GM12878 (cell line): ENCODE measurements at regions not wholly inside any gene's neighbourhood (a gene's known extent, or its start where the extent isn't known, plus 50 kb on each side); places are given as distances from the start of the nearest gene placed in this dataset.

Experiments used
- ATAC-seq: fragments of 200-7000 bp; cut with Tn5 transposase; 3 replicates; pipeline ENCODE4 v1.9.1; 2020; ENCODE audit warnings: mild to moderate bottlenecking, moderate library complexity
- BruUV-seq: library from RNA; stranded (reverse); fragments of 400-500 nt; replicated peaks from 2 replicates; lab custom pipeline; 2021; lab: Mats Ljungman, UMichigan
- CTCF ChIA-PET: fragments of 300-600 bp; sonication (Branson Sonifier 250); formaldehyde crosslinking; extraction: SDS; loops from one replicate; lab custom pipeline; 2021; ENCODE audit warnings: inconsistent platforms; lab: Yijun Ruan, JAX
- POLR2A ChIA-PET: fragments of 350-600 bp; formaldehyde crosslinking; extraction: SDS; loops from one replicate; lab custom pipeline; 2021; ENCODE audit warnings: inconsistent platforms; lab: Charles Lee
- RAD21 ChIA-PET: fragments of 300-600 bp; sonication (Branson Sonifier 250); formaldehyde crosslinking; loops from one replicate; lab custom pipeline; 2023; ENCODE audit warnings: antibody characterized with exemption; ENCODE audit not compliant: unreplicated experiment; lab: Charles Lee
- SMC1A ChIA-PET: fragments of 300-600 bp; sonication (Branson Sonifier 250); formaldehyde crosslinking; loops from one replicate; lab custom pipeline; 2023; ENCODE audit not compliant: unreplicated experiment, uncharacterized antibody; lab: Charles Lee
- DNase-seq: peaks from one replicate; pipeline ENCODE4 v3.0.0-alpha.2; 2011; ENCODE audit warnings: low read depth, low spot score
- FAIRE-seq: peaks from 3 replicates; lab custom pipeline; 2011; peaks lifted over from hg19 to GRCh38; lab: Jason Lieb, UNC
- H2AFZ ChIP-seq: 2 replicates; pipeline ENCODE4 v1.6.0; 2011; ENCODE audit warnings: low read depth, low read length, control low read depth; ENCODE audit not compliant: control insufficient read depth
- H3K27ac ChIP-seq: 2 replicates; pipeline ENCODE4 v1.5.1; 2011; ENCODE audit warnings: control low read depth; ENCODE audit not compliant: control insufficient read depth, insufficient read depth
- H3K27me3 ChIP-seq, 2 experiments: replicated peaks in 1 of 2; 2 replicates each; pipeline versions ENCODE4 v1.6.0 to v1.6.1; 2011; ENCODE audit warnings: low read length in 1 of 2; ENCODE audit not compliant: control insufficient read depth in 2 of 2, insufficient read depth in 2 of 2
- H3K36me3 ChIP-seq, 2 experiments: 2 replicates each; pipeline ENCODE4 v1.5.1; 2011; ENCODE audit warnings: low read length in 1 of 2; ENCODE audit not compliant: control insufficient read depth in 2 of 2, insufficient read depth in 2 of 2
- H3K4me1 ChIP-seq: 2 replicates; pipeline ENCODE4 v1.6.1; 2011; ENCODE audit warnings: mild to moderate bottlenecking, low read length, moderate library complexity, mixed read lengths; ENCODE audit not compliant: control insufficient read depth, insufficient read depth
- H3K4me2 ChIP-seq: 2 replicates; pipeline ENCODE4 v1.6.0; 2011; ENCODE audit warnings: control low read depth; ENCODE audit not compliant: control insufficient read depth, insufficient read depth
- H3K4me3 ChIP-seq: fragments of 200-600 bp; sonication (generic); 2 replicates; pipeline ENCODE4 v1.5.1; 2016
- H3K79me2 ChIP-seq: 2 replicates; pipeline ENCODE4 v1.6.0; 2011; ENCODE audit warnings: low read length; ENCODE audit not compliant: control insufficient read depth, insufficient read depth
- H3K9ac ChIP-seq: 2 replicates; pipeline ENCODE4 v1.8.0; 2011; ENCODE audit warnings: low read length, control low read depth, mixed read lengths; ENCODE audit not compliant: control insufficient read depth, insufficient read depth
- H3K9me3 ChIP-seq: replicated peaks from 3 replicates; pipeline ENCODE4 v1.5.1; 2011; ENCODE audit warnings: mild to moderate bottlenecking, low read length; ENCODE audit not compliant: control insufficient read depth, insufficient read depth
- H4K20me1 ChIP-seq: 2 replicates; pipeline ENCODE4 v1.6.0; 2011; ENCODE audit not compliant: control insufficient read depth, insufficient read depth
- CBFB ChIP-seq: IDR thresholded peaks from 2 replicates; pipeline ENCODE4 v1.6.1; 2016; ENCODE audit warnings: antibody characterized with exemption, low read depth
- ETV6 ChIP-seq, 2 experiments: fragments of 450-650 bp in 1 of 2; IDR thresholded peaks in 1 of 2; conservative IDR thresholded peaks in 1 of 2; 2 replicates each; pipeline ENCODE4 v1.6.1; 2014; ENCODE audit warnings: antibody characterized with exemption in 1 of 2, borderline replicate concordance in 1 of 2, low read depth in 1 of 2, mild to moderate bottlenecking in 1 of 2, moderate library complexity in 1 of 2
- FOS ChIP-seq: IDR thresholded peaks from 3 replicates; pipeline ENCODE4 v1.6.1; 2011; ENCODE audit warnings: borderline replicate concordance; ENCODE audit not compliant: insufficient read length; ENCODE audit errors: extremely low read depth
- JUNB ChIP-seq: IDR thresholded peaks from 2 replicates; pipeline ENCODE4 v1.6.1; 2016; ENCODE audit warnings: antibody characterized with exemption, mild to moderate bottlenecking
- NBN ChIP-seq: fragments of 450-650 bp; IDR thresholded peaks from 2 replicates; pipeline ENCODE4 v1.6.1; 2016
- NFYA ChIP-seq: IDR thresholded peaks from 2 replicates; pipeline ENCODE4 v1.6.1; 2011; ENCODE audit warnings: low read depth, mild to moderate bottlenecking, low read length, improper control_type of control experiment, borderline replicate concordance
- SUZ12 ChIP-seq: fragments of 200-600 bp; sonication (generic); IDR thresholded peaks from one replicate; pipeline ENCODE4 v1.6.1; 2018; ENCODE audit warnings: antibody characterized with exemption, mild to moderate bottlenecking; ENCODE audit not compliant: unreplicated experiment
- TCF12 ChIP-seq: IDR thresholded peaks from 2 replicates; pipeline ENCODE4 v1.6.1; 2011; ENCODE audit warnings: low read depth, mild to moderate bottlenecking, low read length
- ZNF207 ChIP-seq: fragments of 450-650 bp; IDR thresholded peaks from 2 replicates; pipeline ENCODE4 v1.6.1; 2014; ENCODE audit warnings: antibody characterized with exemption, mild to moderate bottlenecking, borderline replicate concordance
- ZNF274 ChIP-seq: IDR thresholded peaks from one replicate; pipeline ENCODE4 v1.8.0; 2011; ENCODE audit not compliant: insufficient read length, insufficient read depth
- WGBS: methylation state at CpG from one replicate; pipeline ENCODE4 v1.1.6; 2016; ENCODE audit warnings: low lambda C conversion rate; ENCODE audit not compliant: insufficient replicate concordance, insufficient coverage; ENCODE audit errors: missing lambda C conversion rate; 5-methylcytosine and 5-hydroxymethylcytosine counted together
- in situ Hi-C: fragments of 300-500 bp; cut with MboI; formaldehyde crosslinking; loops from 9 replicates; pipeline ENCODE4 v1.14.3; 2018; ENCODE audit warnings: mixed read lengths
- intact Hi-C: fragments of 100-400 bp; cut with micrococcal nuclease; formaldehyde crosslinking; loops from one replicate; pipeline ENCODE4 v1.14.2; 2022; ENCODE audit not compliant: unreplicated experiment
- TF ChIP-seq, protein P1 (sequence below): IDR thresholded peaks from 2 replicates; pipeline ENCODE4 v1.6.1; 2011; ENCODE audit warnings: mild to moderate bottlenecking, low read depth, low read length, moderate library complexity; ENCODE audit not compliant: insufficient replicate concordance
- TF ChIP-seq, protein P2 (sequence below): fragments of 450-650 bp; IDR thresholded peaks from 2 replicates; pipeline ENCODE4 v1.6.1; 2016; ENCODE audit warnings: mild to moderate bottlenecking
- TF ChIP-seq, protein P3 (sequence below): IDR thresholded peaks from 2 replicates; pipeline ENCODE4 v1.6.1; 2012; ENCODE audit warnings: mild to moderate bottlenecking, low read depth, low read length
- TF ChIP-seq, protein P4 (sequence below): fragments of 450-650 bp; IDR thresholded peaks from 2 replicates; pipeline ENCODE4 v1.6.1; 2017; ENCODE audit warnings: mild to moderate bottlenecking, moderate library complexity

DNA sequence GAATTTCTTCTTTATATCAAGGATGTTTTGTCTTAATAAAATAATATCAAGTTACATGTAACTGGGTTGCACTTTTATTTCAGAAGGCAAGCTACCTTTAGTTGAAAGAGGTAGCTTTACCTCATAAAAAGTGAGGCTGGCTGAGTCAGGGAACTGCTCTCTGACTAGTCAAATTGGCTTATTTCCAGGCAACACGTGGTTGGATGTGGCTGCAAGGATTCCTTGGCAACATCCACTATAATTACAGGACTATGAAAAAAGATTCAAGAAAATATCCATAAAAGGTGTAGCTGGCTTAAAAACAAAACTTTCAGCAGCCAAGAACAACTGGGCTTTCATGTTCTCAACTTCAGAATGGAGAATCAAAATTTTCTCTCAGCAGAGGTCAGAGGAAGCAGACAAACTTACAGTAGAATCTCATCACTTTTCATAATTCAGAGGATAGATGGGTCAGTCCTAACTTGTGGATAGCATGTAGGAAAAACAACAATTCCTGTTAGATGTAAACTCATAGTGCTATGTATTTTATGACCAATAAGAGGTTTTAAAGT, 779.1 kb downstream of the MECOM start (continued):
- TF ChIP-seq ZNF274 (no peak), ETV6 (conservative IDR thresholded peaks at IDR 0.05 in 1 of 2, IDR thresholded peaks at IDR 0.05 in 1 of 2; ENCODE audit: borderline replicate concordance in 1 of 2, low read depth in 1 of 2) (no peak), CBFB (no peak), JUNB (no peak), ZNF207 (no peak), NBN (no peak), TCF12 (no peak), NFYA (no peak)
- TF ChIP-seq, protein P1, sequence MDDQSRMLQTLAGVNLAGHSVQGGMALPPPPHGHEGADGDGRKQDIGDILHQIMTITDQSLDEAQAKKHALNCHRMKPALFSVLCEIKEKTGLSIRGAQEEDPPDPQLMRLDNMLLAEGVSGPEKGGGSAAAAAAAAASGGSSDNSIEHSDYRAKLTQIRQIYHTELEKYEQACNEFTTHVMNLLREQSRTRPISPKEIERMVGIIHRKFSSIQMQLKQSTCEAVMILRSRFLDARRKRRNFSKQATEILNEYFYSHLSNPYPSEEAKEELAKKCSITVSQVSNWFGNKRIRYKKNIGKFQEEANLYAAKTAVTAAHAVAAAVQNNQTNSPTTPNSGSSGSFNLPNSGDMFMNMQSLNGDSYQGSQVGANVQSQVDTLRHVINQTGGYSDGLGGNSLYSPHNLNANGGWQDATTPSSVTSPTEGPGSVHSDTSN = no peak
- TF ChIP-seq, all 136 proteins: peak for 0

DNA sequence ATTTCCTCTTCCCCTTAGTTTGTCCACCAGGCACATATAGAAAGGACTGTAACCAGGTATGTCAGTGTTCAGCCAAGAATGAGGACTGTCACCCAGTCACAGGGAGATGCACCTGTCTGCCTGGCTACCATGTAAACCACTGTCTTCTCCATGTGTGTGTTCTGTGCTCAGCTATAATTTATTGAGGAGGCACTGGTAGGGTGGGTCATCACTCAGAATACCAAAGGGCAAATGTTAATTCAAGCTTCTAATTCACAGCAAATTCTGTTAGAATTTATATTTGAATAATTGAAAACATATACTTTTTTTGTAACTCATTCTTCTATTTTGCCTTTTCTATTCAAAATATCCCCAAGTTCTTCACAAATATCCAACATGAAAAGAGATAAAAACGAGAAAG, 780.4 kb downstream of the MECOM start:
- TF ChIP-seq, protein P2, sequence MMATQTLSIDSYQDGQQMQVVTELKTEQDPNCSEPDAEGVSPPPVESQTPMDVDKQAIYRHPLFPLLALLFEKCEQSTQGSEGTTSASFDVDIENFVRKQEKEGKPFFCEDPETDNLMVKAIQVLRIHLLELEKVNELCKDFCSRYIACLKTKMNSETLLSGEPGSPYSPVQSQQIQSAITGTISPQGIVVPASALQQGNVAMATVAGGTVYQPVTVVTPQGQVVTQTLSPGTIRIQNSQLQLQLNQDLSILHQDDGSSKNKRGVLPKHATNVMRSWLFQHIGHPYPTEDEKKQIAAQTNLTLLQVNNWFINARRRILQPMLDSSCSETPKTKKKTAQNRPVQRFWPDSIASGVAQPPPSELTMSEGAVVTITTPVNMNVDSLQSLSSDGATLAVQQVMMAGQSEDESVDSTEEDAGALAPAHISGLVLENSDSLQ = no peak
- TF ChIP-seq, protein P3, sequence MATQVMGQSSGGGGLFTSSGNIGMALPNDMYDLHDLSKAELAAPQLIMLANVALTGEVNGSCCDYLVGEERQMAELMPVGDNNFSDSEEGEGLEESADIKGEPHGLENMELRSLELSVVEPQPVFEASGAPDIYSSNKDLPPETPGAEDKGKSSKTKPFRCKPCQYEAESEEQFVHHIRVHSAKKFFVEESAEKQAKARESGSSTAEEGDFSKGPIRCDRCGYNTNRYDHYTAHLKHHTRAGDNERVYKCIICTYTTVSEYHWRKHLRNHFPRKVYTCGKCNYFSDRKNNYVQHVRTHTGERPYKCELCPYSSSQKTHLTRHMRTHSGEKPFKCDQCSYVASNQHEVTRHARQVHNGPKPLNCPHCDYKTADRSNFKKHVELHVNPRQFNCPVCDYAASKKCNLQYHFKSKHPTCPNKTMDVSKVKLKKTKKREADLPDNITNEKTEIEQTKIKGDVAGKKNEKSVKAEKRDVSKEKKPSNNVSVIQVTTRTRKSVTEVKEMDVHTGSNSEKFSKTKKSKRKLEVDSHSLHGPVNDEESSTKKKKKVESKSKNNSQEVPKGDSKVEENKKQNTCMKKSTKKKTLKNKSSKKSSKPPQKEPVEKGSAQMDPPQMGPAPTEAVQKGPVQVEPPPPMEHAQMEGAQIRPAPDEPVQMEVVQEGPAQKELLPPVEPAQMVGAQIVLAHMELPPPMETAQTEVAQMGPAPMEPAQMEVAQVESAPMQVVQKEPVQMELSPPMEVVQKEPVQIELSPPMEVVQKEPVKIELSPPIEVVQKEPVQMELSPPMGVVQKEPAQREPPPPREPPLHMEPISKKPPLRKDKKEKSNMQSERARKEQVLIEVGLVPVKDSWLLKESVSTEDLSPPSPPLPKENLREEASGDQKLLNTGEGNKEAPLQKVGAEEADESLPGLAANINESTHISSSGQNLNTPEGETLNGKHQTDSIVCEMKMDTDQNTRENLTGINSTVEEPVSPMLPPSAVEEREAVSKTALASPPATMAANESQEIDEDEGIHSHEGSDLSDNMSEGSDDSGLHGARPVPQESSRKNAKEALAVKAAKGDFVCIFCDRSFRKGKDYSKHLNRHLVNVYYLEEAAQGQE = no peak
- TF ChIP-seq, protein P4, sequence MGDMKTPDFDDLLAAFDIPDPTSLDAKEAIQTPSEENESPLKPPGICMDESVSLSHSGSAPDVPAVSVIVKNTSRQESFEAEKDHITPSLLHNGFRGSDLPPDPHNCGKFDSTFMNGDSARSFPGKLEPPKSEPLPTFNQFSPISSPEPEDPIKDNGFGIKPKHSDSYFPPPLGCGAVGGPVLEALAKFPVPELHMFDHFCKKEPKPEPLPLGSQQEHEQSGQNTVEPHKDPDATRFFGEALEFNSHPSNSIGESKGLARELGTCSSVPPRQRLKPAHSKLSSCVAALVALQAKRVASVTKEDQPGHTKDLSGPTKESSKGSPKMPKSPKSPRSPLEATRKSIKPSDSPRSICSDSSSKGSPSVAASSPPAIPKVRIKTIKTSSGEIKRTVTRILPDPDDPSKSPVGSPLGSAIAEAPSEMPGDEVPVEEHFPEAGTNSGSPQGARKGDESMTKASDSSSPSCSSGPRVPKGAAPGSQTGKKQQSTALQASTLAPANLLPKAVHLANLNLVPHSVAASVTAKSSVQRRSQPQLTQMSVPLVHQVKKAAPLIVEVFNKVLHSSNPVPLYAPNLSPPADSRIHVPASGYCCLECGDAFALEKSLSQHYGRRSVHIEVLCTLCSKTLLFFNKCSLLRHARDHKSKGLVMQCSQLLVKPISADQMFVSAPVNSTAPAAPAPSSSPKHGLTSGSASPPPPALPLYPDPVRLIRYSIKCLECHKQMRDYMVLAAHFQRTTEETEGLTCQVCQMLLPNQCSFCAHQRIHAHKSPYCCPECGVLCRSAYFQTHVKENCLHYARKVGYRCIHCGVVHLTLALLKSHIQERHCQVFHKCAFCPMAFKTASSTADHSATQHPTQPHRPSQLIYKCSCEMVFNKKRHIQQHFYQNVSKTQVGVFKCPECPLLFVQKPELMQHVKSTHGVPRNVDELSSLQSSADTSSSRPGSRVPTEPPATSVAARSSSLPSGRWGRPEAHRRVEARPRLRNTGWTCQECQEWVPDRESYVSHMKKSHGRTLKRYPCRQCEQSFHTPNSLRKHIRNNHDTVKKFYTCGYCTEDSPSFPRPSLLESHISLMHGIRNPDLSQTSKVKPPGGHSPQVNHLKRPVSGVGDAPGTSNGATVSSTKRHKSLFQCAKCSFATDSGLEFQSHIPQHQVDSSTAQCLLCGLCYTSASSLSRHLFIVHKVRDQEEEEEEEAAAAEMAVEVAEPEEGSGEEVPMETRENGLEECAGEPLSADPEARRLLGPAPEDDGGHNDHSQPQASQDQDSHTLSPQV = no peak
- TF ChIP-seq FOS (no peak), SUZ12 (no peak)
- intact Hi-C loops = no loop called here

More for the DNA sequence above, 780.4 kb downstream of the MECOM start:
- H3K27me3 ChIP-seq = no peaks in the 10 kb centered on the region
- H3K4me2 ChIP-seq = no peak overlapping the region
- 0% methylated on average over 1 of the region's 1 CpG for WGBS
- no peak overlapping the region for H3K4me3 ChIP-seq
- ATAC-seq = no peak
- H2AFZ ChIP-seq = no peak overlapping the region
- H3K4me1 ChIP-seq = no peaks in the 10 kb centered on the region
- no peak for FAIRE-seq
- no peaks in the 10 kb centered on the region for H4K20me1 ChIP-seq
- no TSS peak for BruUV-seq
- H3K79me2 ChIP-seq = no peaks in the 10 kb centered on the region
- H3K9me3 ChIP-seq = no peaks in the 10 kb centered on the region
- ChIA-PET SMC1A (interaction anchor here (0.7 to 1.1 kb wide), 2 partner anchors 12 to 13 kb away, joined by 3 to 4 read pairs; no protein-coding TSS in a partner anchor), RAD21 (no interaction called here), CTCF (interaction anchor here (2.1 kb wide), 1 partner anchor 12 kb away, joined by 4 read pairs; no protein-coding TSS in a partner anchor), POLR2A (no interaction called here)
- in situ Hi-C loops = no loop called here
- no peak for DNase-seq
- H3K27ac ChIP-seq = no peak overlapping the region
- no peak overlapping the region for H3K9ac ChIP-seq
- H3K36me3 ChIP-seq = no peaks in the 10 kb centered on the region
